T-helper 9 cell (primary cell): ENCODE measurements at regions not wholly inside any gene's neighbourhood (a gene's known extent, or its start where the extent isn't known, plus 50 kb on each side); places are given as distances from the start of the nearest gene placed in this dataset.

ENCODE experiments used
- DNase-seq: peaks from one replicate; pipeline ENCODE4 v3.0.0-alpha.2; 2020

GRCh38 chr12:67593041-67593440 lies 55.5 kb upstream of the DYRK2 start:
- DNase-seq = no peak

- DNase-seq = no peak
Observed at GRCh38 chr12:67593461-67594330, 54.8 kb upstream of the DYRK2 start.

- DNase-seq = no peak
Observed at GRCh38 chr12:67594888-67595287, 53.7 kb upstream of the DYRK2 start.

GRCh38 chr12:67595365-67595764 lies 53.2 kb upstream of the DYRK2 start:
- no peak for DNase-seq

GRCh38 chr12:67598598-67598997 lies 49.9 kb upstream of the DYRK2 start:
- no peak for DNase-seq
